Peyer's patch (tissue), 4 donors: ENCODE measurements at regions not wholly inside any gene's neighbourhood (a gene's known extent, or its start where the extent isn't known, plus 50 kb on each side); places are given as distances from the start of the nearest gene placed in this dataset.
"Not testable (repeated sequence)": the region's sequence is repeated elsewhere in the genome, so short reads cannot be mapped to it uniquely, and the experiment has no call there.

Experiments used
- POLR2A ChIP-seq, 2 donors: fragments of 450-650 bp; IDR thresholded peaks; one replicate each; pipeline ENCODE4 v1.5.1; 2017; ENCODE audit warnings: antibody characterized with exemption in 2 of 2, mild to moderate bottlenecking in 2 of 2, moderate library complexity in 2 of 2
- TF ChIP-seq, protein P1 (sequence below), 6 experiments: fragments of 450-650 bp in 4 of 6; fragments of 200-600 bp in 2 of 6; sonication (generic) in 1 of 6; IDR thresholded peaks; one replicate each; pipeline ENCODE4 v1.5.1; 2017 to 2019; ENCODE audit warnings: antibody characterized with exemption in 6 of 6, mild to moderate bottlenecking in 3 of 6, moderate library complexity in 1 of 6

GRCh38 chr15:44856284-44856683 is 100.2 kb upstream of the TERB2 start:
- TF ChIP-seq, protein P1, sequence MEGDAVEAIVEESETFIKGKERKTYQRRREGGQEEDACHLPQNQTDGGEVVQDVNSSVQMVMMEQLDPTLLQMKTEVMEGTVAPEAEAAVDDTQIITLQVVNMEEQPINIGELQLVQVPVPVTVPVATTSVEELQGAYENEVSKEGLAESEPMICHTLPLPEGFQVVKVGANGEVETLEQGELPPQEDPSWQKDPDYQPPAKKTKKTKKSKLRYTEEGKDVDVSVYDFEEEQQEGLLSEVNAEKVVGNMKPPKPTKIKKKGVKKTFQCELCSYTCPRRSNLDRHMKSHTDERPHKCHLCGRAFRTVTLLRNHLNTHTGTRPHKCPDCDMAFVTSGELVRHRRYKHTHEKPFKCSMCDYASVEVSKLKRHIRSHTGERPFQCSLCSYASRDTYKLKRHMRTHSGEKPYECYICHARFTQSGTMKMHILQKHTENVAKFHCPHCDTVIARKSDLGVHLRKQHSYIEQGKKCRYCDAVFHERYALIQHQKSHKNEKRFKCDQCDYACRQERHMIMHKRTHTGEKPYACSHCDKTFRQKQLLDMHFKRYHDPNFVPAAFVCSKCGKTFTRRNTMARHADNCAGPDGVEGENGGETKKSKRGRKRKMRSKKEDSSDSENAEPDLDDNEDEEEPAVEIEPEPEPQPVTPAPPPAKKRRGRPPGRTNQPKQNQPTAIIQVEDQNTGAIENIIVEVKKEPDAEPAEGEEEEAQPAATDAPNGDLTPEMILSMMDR (IDR thresholded peaks at IDR 0.05): not testable (repeated sequence)
- TF ChIP-seq POLR2A (IDR thresholded peaks at IDR 0.05): not testable (repeated sequence)
